GM18505 (cell line): ENCODE measurements at regions not wholly inside any gene's neighbourhood (a gene's known extent, or its start where the extent isn't known, plus 50 kb on each side); places are given as distances from the start of the nearest gene placed in this dataset.
"Not testable (repeated sequence)": the region's sequence is repeated elsewhere in the genome, so short reads cannot be mapped to it uniquely, and the experiment has no call there.

Experiments used
- ATAC-seq: cut with Tn5 transposase; IDR thresholded peaks from one replicate; pipeline ENCODE4 v1.9.1; 2021; ENCODE audit not compliant: unreplicated experiment
- POLR2A ChIP-seq: IDR thresholded peaks from 4 replicates; pipeline ENCODE4 v1.6.1; 2011; ENCODE audit warnings: borderline replicate concordance; ENCODE audit not compliant: insufficient read depth, insufficient read length; ENCODE audit errors: extremely low read depth

GRCh38 chr3:44160818-44161217, 80.9 kb upstream of the TOPAZ1 start:
- ATAC-seq: no peak

GRCh38 chr3:44171891-44172290, 69.8 kb upstream of the TOPAZ1 start:
- no peak for TF ChIP-seq POLR2A
- ATAC-seq: no peak

More at GRCh38 chr3:44160818-44161217, 80.9 kb upstream of the TOPAZ1 start:
- no peak for TF ChIP-seq POLR2A

- ATAC-seq: not testable (repeated sequence)
Observed at GRCh38 chr3:44172701-44173100, 69.0 kb upstream of the TOPAZ1 start.

- no peak for ATAC-seq
Observed at GRCh38 chr3:44173263-44173662, 68.4 kb upstream of the TOPAZ1 start.

GRCh38 chr3:44175070-44175469, 66.6 kb upstream of the TOPAZ1 start:
- no peak for TF ChIP-seq POLR2A
- no peak for ATAC-seq

More at GRCh38 chr3:44173263-44173662, 68.4 kb upstream of the TOPAZ1 start:
- TF ChIP-seq POLR2A: no peak

GRCh38 chr3:44179246-44179645, 62.4 kb upstream of the TOPAZ1 start:
- no peak for ATAC-seq
- no peak for TF ChIP-seq POLR2A

- ATAC-seq: no peak
Observed at GRCh38 chr3:44184319-44184953, 57.2 kb upstream of the TOPAZ1 start.

GRCh38 chr3:44185396-44185915, 56.2 kb upstream of the TOPAZ1 start:
- no peak for TF ChIP-seq POLR2A
- no peak for ATAC-seq

More at GRCh38 chr3:44184319-44184953, 57.2 kb upstream of the TOPAZ1 start:
- no peak for TF ChIP-seq POLR2A

GRCh38 chr3:44186111-44186672, 55.5 kb upstream of the TOPAZ1 start:
- no peak for TF ChIP-seq POLR2A
- no peak for ATAC-seq

- no peak for ATAC-seq
Observed at GRCh38 chr3:44186712-44187111, 55.0 kb upstream of the TOPAZ1 start.

More at GRCh38 chr3:44186712-44187111, 55.0 kb upstream of the TOPAZ1 start:
- no peak for TF ChIP-seq POLR2A
